HG02623 (cell line): ENCODE measurements at regions not wholly inside any gene's neighbourhood (a gene's known extent, or its start where the extent isn't known, plus 50 kb on each side); places are given as distances from the start of the nearest gene placed in this dataset.
"Not testable (repeated sequence)": the region's sequence is repeated elsewhere in the genome, so short reads cannot be mapped to it uniquely, and the experiment has no call there.

Experiments
- ATAC-seq: cut with Tn5 transposase; IDR thresholded peaks from one replicate; pipeline ENCODE4 v1.9.1; 2021; ENCODE audit warnings: moderate library complexity; ENCODE audit not compliant: unreplicated experiment

DNA sequence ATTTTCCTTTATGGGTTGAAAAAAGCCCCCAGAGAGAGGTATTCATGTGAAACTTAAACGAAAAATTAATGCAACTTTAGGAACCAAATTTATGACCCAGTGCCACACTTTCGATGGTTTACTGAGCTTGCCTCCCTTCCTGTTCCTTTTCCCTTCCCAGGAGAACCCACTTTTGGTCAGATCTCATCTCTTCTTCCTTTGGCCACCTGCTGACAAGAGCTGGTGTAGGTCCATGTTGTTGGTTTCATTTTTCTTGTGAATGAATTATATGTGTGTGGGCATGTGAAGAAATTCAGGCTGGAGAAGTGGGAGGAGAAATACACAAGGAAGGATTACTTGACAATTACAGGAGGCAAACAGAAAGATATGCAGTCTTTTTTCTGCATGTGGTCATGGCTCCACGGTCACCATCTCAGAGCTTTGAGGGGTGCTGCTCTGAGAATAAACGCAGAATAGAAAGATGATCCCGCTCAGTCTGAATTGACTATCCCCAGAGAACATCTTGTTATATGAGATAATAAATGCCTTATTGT is 111.3 kb upstream of the TCF4 start:
- no peak for ATAC-seq

- no peak for ATAC-seq
These were observed 108.8 kb upstream of the TCF4 start for GRCh38 chr18:55696811-55697210.

- no peak for ATAC-seq
These were observed 107.1 kb upstream of the TCF4 start for GRCh38 chr18:55695091-55695490.

DNA sequence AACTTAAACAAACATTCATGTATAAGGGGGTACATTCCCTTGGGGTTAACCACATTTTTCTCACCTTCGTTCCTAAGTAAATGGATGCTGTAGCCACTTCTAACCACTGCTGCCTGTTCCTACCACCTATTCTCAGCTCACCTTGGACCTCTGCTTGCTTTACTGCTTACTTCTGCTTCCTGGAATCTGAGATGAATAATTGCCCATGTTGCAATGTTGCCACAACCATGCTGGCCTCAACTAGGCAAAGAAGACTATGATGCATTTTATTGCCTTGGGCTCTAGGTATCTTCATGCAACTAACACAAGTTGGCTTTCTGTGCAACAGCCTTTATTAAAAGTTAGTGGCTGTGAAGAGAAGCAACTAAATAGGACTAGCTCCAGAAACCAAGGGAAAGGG is 106.3 kb upstream of the TCF4 start:
- ATAC-seq: no peak

DNA sequence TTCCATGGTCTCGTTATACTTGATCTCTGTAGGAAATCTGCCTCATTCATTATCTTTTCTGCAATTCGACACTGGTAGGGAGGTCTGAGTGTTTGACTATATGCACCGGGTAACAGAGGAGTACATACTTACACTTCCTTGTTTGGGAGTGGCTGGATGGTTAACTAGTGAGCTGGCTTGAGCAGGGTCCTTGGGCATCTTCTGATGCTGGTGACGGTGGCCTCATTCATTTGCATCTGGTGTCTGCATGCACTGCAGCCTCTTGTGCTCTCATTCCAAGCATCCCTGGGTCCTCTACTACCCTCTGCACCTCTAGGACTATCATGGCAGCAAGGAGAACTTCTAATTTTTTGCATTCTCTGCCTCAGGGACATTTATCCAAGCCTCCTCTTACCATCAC is 100.0 kb upstream of the TCF4 start:
- ATAC-seq: no peak

DNA sequence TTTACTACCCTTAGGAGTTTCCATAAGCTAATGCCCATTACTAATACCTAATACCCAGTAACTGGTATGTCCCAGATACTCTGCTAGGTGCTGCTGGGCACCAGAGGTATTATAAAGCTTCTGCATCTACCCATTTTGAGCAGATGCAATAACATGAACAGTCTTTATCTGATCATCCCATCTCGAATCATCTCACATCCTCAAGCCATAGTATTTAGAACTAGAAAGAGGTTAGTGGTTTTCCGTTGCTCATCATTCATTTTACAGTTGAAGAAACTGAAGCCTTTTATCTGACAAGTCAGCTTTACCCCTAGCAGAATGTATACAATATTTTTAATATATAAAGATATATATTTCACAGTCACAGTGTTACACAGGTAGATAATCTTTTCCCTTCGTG is 99.1 kb upstream of the TCF4 start:
- ATAC-seq: no peak

DNA sequence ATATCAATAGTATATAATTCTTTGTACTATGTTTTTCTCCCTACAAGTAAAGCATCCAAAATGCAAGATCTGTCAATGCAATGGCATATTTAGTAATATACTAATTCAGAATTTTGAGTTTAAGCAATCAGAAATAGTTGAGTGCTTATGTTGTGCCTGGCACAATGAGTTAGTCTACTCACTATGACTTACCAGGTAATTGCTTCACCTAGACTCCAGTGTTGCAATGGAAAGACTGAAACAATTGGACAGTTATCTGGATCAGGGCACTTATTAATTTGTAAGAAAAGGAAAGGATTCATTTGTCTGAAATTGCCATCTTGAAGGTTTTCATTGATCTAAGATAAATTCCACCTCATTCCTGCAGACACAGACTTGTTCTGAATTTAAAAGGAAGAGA is 97.6 kb upstream of the TCF4 start:
- ATAC-seq: no peak

DNA sequence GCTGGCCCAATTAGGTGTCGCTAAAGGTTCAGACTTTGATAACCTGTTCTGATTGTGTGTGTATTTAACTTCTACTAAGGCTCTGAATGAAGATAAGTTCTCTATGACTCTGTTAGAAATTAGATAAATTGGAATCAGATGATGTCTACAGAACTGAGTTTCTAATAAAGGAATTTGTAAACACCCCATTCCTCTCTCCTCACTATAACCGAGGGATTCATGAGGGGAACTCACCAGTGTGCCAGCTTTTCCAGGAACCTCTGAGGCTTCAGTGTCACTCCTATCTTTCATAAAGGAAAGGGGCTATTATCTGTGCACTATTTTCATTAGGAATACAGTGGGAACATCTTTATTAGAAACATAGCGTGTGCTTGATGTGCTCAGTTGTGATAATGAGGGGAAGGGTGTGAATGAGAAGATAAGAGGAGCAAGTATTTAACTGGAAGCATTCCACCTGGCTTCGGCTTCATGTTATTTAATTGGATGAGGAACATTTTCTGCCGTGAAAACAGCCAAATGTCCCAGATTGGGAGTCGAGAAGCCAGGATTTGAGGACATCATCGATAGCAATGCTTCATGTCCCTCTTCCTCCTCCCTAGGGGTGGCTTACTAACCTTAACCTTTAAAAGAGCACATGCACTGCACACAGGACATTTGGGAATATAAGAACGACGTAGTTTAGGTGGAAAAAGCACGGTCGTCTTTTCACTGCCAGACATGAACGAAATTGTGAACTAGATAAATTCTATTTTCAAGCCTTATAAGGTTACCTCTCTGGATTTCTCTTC is 84.8 kb upstream of the TCF4 start:
- no peak for ATAC-seq

DNA sequence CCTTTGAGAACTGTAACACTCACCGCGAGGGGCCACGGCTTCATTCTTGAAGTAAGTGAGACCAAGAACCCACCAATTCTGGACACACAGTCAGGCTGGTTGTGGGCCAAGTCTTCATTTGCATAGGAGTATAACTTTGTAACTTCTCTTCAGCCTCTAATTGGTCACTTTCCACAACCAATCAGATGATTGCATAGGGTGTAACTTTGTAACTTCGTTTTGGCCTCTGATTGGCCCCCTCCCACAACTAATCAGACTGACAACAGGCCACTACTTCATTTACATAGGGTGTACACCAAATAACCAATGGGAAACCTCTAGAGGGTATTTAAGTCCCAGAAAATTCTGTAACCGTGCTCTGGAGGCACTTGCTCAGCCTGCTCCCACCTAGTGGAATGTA is 77.5 kb upstream of the TCF4 start:
- ATAC-seq: no peak

- ATAC-seq: not testable (repeated sequence)
These were observed 76.9 kb upstream of the TCF4 start for GRCh38 chr18:55664758-55665400.

DNA sequence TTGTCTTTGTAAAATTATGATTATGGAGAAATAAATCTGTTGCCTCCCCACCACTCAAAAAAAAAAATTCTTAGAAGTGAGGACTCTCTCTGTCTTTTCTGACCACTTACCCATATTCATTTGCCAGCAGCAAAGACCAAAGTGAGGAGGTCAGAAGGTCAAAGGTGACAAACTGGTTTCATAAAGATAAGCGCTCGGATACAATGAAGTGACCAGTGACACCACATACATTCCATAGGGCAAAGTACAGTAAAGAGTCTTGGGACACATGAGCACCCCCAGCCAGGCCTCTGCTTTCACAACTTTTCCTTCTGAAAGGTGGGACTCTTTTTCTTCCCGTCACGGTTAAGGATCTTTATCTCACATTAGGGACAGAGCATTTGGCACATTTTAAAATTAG is 75.9 kb upstream of the TCF4 start:
- no peak for ATAC-seq

DNA sequence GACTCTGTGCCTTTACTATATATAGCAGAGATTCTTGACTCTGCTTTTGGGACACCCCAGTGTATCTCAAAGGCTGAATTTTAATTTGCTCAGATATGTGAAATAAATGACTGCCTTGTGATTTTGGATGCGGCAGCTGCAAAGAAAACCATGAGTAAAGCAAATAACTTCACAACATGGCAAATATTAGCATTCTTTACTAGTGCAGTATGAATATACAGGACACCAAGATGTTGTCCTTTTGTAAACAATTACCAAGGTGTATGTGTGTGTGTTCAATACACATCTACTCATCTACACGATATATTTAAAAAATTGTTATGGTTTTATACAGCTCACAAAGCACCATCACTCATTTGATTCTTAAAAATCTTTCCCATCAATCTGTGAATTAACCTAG is 70.6 kb upstream of the TCF4 start:
- no peak for ATAC-seq

GRCh38 chr18:55657572-55658331 is 69.8 kb upstream of the TCF4 start:
- ATAC-seq: no peak

GRCh38 chr18:55654986-55655385 is 67.0 kb upstream of the TCF4 start:
- ATAC-seq: no peak

DNA sequence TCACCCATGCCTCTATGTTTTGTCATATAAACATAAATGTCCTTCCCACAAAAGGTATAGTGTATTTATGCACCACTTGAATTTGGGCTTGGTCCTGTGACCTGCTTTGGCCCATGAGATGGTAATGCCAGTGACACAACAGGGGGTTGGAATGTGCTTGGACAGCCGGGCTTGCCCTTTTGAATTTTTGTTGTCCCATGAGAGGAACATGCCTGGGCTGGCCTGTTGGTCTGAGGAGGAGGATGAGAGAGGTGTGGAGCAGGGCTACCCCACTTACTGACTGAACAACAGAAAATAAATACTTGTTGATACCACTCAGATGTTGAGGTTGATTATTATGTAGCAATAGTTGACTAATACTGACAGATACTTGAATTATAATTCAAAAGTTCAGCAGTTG is 63.2 kb upstream of the TCF4 start:
- ATAC-seq: no peak

DNA sequence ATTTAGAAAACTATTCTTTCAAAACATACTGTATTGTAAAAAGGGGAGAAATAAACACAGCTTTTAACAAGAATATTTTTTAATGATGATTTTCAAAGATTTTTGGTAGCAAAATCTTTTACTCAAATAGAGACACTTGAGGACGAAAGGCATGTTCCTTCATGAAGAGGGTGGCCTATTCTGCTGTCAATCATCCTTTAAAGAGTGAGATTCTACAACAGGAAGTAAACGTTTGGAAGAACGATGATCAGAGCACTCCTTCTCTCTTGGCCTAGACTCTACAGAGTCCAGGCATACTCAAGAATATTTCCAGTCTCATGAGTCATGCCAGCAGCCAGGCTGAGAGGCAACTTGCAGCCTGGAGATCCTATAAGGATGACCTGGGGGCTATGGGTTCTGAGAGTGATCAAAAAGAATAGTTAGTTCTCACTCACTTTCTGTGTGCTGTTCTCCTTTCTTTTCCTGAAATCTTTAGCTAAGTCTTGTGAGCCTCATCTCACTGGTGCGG is 62.4 kb upstream of the TCF4 start:
- ATAC-seq: no peak

DNA sequence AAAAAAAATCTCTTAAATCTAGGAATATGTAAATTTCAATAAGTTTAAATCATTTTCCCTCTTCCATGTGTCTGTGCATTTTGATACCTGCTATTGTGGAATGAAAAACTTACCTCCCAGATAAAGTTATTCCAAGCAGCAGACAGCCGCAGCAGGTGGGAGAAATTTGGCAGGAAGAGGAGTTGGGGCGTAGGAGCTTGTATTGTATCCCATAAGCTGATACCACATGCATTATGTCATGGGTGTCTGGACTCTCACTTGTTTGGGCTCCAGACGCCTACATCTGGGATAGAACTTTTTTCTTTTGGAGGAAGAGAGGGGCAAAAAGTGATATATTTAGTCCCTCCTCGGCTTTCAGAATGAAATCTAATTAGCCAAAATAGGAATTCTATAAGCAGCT is 59.3 kb upstream of the TCF4 start:
- ATAC-seq: no peak

- ATAC-seq: no peak
These were observed 54.2 kb upstream of the TCF4 start for GRCh38 chr18:55642191-55642590.

DNA sequence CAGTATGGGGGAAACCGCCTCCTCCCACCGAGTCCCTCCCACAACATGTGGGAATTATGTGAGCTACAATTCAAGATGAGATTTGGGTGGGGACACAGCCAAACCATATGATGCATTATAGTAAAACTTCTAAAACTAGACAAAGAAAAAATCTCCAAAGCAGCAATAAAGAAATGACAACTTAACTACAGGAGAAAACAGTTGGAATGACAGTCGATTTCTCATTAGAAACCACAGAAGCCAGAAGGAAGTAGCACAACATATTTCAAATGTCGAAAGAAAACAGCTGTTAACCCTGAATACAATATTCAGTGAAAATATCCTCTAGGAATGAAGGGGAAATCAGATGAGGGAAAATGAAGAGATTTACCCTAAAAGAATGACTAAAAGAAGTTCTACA is 53.5 kb upstream of the TCF4 start:
- no peak for ATAC-seq
